Mucosa of stomach (tissue), 1 donor: ENCODE measurements at regions not wholly inside any gene's neighbourhood (a gene's known extent, or its start where the extent isn't known, plus 50 kb on each side); places are given as distances from the start of the nearest gene placed in this dataset.

Source experiments
- H3K27me3 ChIP-seq: one replicate; pipeline ENCODE4 v1.7.0; 2013; ENCODE audit warnings: mild to moderate bottlenecking, low read length; ENCODE audit not compliant: control insufficient read depth, insufficient read depth
- H3K36me3 ChIP-seq: one replicate; pipeline ENCODE4 v1.7.0; 2013; ENCODE audit warnings: low read length; ENCODE audit not compliant: control insufficient read depth, insufficient read depth
- H3K4me1 ChIP-seq: one replicate; pipeline ENCODE4 v1.7.0; 2013; ENCODE audit warnings: mild to moderate bottlenecking, low read length; ENCODE audit not compliant: control insufficient read depth, insufficient read depth
- H3K4me3 ChIP-seq: one replicate; pipeline ENCODE4 v1.7.0; 2013; ENCODE audit warnings: low read length
- H3K9ac ChIP-seq: one replicate; pipeline ENCODE4 v1.7.0; 2013; ENCODE audit warnings: mild to moderate bottlenecking, low read length, moderate library complexity
- H3K9me3 ChIP-seq: one replicate; pipeline ENCODE4 v1.7.0; 2013; ENCODE audit warnings: mild to moderate bottlenecking, low read length, moderate library complexity; ENCODE audit not compliant: control insufficient read depth
- donor health status: Pancreatic carcinoma.

DNA sequence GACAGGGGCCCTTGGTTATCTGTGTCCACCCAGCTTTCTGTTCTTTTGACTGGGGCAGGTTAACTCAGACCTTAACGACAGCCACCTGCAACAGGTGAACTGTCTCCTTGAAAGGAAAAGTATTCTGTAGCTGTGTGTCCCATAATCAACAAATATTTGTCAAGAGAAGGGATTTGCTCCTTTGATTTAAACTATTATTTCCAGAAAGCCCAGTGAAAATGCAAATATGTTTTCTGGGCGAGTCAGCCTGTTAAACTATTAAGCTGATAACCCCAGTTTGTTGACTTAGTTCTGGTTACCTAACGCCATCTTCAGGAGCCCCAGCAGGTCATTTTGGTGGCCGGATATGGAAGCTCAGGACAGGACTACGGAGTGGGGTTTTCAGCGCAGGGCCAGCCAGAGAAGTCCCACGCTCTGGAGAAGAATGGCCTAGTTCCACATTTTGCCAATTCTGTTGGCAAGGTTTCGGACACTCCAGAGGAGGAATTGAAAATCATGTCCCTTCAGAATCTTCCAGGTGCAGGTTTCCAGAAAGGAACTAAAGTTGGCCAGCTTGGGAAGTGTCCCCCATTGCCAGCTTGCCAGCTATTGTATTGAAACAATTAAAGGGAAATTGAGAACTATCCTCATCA lies 54.5 kb downstream of the ADRA2A start:
- no peaks in the 10 kb centered on the region for H3K36me3 ChIP-seq
- H3K27me3 ChIP-seq, result no peaks in the 10 kb centered on the region
- peak overlapping the region; percentile 14 for H3K4me3 ChIP-seq
- H3K4me1 ChIP-seq, result peaks cover 37% of the 10 kb centered on the region
- no peak overlapping the region for H3K9ac ChIP-seq
- no peaks in the 10 kb centered on the region for H3K9me3 ChIP-seq

DNA sequence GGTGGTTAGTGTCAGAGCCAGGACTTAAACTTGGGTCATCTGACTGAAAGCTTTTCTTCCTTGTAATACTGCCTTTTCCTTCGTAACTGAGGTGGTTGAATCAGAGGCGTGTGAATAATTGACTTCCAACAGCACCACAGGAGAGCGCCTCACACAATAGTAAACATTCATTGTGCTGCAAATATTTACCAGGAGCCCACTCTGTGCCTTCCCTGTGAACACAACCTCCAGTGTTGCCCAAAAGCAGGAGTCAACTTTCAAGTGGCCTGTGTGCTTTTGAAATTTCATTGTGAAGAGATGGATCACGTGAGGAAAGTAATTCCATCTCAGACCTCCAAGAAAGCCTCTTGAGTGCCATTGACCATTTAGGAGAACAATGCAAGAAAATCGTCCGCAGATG lies 60.2 kb downstream of the ADRA2A start:
- Histone ChIP-seq H3K36me3 (no peaks in the 10 kb centered on the region), H3K4me3 (no peak overlapping the region), H3K9ac (no peak overlapping the region), H3K9me3 (no peaks in the 10 kb centered on the region), H3K4me1 (peaks cover 11% of the 10 kb centered on the region), H3K27me3 (no peaks in the 10 kb centered on the region)

GRCh38 chr10:111137587-111137986 lies 60.8 kb downstream of the ADRA2A start:
- H3K36me3 ChIP-seq, result no peaks in the 10 kb centered on the region
- no peak overlapping the region for H3K4me3 ChIP-seq
- no peak overlapping the region for H3K9ac ChIP-seq

GRCh38 chr10:111138544-111138943 lies 61.7 kb downstream of the ADRA2A start:
- no peaks in the 10 kb centered on the region for H3K36me3 ChIP-seq
- H3K27me3 ChIP-seq, result no peaks in the 10 kb centered on the region
- no peaks in the 10 kb centered on the region for H3K9me3 ChIP-seq
- H3K4me1 ChIP-seq, result peaks cover 11% of the 10 kb centered on the region
- no peak overlapping the region for H3K4me3 ChIP-seq
- H3K9ac ChIP-seq, result no peak overlapping the region

More at GRCh38 chr10:111137587-111137986, 60.8 kb downstream of the ADRA2A start:
- Histone ChIP-seq H3K4me1 (peaks cover 11% of the 10 kb centered on the region), H3K9me3 (no peaks in the 10 kb centered on the region), H3K27me3 (no peaks in the 10 kb centered on the region)

DNA sequence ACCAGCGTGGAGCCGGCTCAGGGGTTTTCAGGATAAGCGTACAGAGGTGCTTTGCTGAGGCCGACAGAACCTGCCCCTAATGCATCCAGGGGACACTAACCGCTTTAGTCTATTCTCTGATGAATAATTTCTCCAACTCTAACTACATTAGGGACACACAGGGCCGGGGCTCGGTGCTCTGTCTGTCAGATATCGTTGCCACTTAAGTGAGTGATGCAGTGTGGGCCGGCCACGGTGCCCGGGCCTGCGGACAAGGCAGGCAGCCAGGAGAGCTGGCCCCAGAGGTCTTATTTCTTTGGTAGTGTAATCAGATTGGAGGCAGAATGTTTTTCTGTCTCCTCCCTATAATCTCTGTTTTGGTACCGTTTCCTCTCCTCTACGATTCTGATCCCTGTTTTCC lies 62.7 kb downstream of the ADRA2A start:
- Histone ChIP-seq H3K36me3 (no peaks in the 10 kb centered on the region), H3K4me1 (peaks cover 11% of the 10 kb centered on the region), H3K4me3 (no peak overlapping the region), H3K9ac (no peak overlapping the region), H3K9me3 (no peaks in the 10 kb centered on the region), H3K27me3 (no peaks in the 10 kb centered on the region)

GRCh38 chr10:111142092-111142768 lies 65.4 kb downstream of the ADRA2A start:
- Histone ChIP-seq H3K27me3 (no peaks in the 10 kb centered on the region), H3K9ac (no peak overlapping the region), H3K4me3 (no peak overlapping the region), H3K9me3 (no peaks in the 10 kb centered on the region), H3K4me1 (no peaks in the 10 kb centered on the region), H3K36me3 (no peaks in the 10 kb centered on the region)

- no peaks in the 10 kb centered on the region for H3K4me1 ChIP-seq
Measured at GRCh38 chr10:111146025-111146640, 69.3 kb downstream of the ADRA2A start.

GRCh38 chr10:111148025-111148424 lies 71.2 kb downstream of the ADRA2A start:
- no peak overlapping the region for H3K4me3 ChIP-seq
- H3K27me3 ChIP-seq, result no peaks in the 10 kb centered on the region
- no peak overlapping the region for H3K9ac ChIP-seq
- H3K4me1 ChIP-seq, result no peaks in the 10 kb centered on the region
- no peaks in the 10 kb centered on the region for H3K36me3 ChIP-seq
- no peaks in the 10 kb centered on the region for H3K9me3 ChIP-seq

More at GRCh38 chr10:111146025-111146640, 69.3 kb downstream of the ADRA2A start:
- Histone ChIP-seq H3K9ac (no peak overlapping the region), H3K36me3 (no peaks in the 10 kb centered on the region), H3K4me3 (no peak overlapping the region), H3K9me3 (no peaks in the 10 kb centered on the region), H3K27me3 (no peaks in the 10 kb centered on the region)

DNA sequence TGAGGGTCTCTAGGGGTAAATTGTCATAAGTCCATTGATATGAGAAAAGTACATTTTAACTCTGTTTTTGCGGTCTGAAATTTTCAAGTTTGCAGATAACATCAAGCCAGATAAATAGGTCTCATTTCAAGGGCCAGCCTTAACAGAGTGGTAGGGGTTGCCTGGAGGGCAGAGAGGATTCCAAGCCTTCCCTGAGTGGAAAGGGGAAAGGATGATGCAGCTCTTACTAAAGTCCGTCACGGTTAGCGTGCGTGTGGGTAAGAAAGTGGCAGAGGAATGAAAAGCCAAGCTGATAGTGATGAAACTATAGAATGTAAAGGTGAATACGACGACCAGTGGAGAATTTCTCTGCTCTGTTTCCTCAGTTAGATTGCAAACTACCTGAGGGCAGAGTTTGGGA lies 71.6 kb downstream of the ADRA2A start:
- Histone ChIP-seq H3K4me3 (no peak overlapping the region), H3K9ac (no peak overlapping the region), H3K27me3 (no peaks in the 10 kb centered on the region), H3K4me1 (no peaks in the 10 kb centered on the region), H3K36me3 (no peaks in the 10 kb centered on the region), H3K9me3 (no peaks in the 10 kb centered on the region)

DNA sequence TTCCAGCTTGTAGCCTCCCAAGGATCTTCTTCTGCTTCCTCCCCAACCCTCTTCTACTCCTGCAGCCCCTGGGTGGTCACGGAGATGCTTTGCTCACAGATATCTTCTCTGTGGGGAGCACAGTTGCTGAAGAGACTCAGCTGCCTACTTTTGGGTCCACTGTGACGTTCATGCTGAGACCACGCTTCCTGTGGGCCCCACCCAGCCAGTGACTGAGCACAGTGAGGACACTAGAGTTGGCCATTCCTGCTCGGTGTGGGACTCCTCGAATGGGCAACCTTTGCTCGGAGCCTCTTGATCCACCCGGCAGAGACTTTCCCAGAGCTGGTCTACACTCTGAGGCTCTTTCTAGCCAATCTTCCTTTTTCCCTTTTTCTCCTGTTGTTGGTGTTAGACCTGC lies 73.9 kb downstream of the ADRA2A start:
- Histone ChIP-seq H3K9ac (no peak overlapping the region), H3K36me3 (no peaks in the 10 kb centered on the region), H3K4me1 (no peaks in the 10 kb centered on the region), H3K4me3 (no peak overlapping the region), H3K9me3 (no peaks in the 10 kb centered on the region), H3K27me3 (no peaks in the 10 kb centered on the region)

DNA sequence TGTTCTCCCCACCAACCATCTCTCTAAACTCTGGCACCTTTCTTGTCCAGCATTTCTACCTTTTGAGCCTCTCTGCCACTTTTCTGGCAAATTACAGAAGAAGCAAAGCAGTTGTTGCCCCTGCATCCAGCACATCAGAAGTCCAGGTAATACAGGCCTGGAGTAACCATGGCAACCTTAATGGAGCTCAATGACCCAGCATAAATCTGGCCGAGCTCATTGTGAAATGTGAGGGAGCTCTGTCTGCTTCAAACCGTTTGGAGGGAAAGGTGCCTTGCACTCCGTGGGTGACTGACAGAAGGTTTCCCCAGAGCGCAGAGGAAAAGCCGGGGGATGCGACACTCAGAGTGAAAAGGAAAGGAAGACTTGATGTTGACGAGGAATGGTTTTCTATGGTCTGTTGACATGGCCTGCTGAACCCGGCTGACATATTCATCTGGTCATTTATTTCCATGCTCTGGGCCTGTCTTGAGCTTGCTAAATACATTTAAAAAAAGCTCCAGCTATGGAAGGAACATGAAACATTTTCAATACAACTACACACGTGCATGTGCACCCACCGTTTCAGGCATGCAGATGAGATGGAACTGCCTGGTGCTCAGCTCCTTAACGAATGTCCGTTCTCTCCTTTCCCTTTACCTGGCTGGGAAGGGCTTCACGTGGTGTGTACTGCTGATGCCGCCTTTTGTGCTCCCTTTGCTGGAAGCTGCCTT lies 74.9 kb downstream of the ADRA2A start:
- Histone ChIP-seq H3K4me3 (no peak overlapping the region), H3K9me3 (no peaks in the 10 kb centered on the region), H3K27me3 (no peaks in the 10 kb centered on the region), H3K36me3 (no peaks in the 10 kb centered on the region), H3K4me1 (no peaks in the 10 kb centered on the region), H3K9ac (no peak overlapping the region)

- Histone ChIP-seq H3K36me3 (no peaks in the 10 kb centered on the region), H3K4me3 (no peak overlapping the region), H3K27me3 (no peaks in the 10 kb centered on the region), H3K9me3 (no peaks in the 10 kb centered on the region), H3K4me1 (no peaks in the 10 kb centered on the region), H3K9ac (no peak overlapping the region)
Measured at GRCh38 chr10:111156754-111157153, 79.9 kb downstream of the ADRA2A start.
